ENCODE measurements at regions not wholly inside any gene's neighbourhood (a gene's known extent, or its start where the extent isn't known, plus 50 kb on each side); places are given as distances from the start of the nearest gene placed in this dataset.
A peak's percentile ranks its signal among the peaks of the same experiment; 100 is the strongest.

DNA sequence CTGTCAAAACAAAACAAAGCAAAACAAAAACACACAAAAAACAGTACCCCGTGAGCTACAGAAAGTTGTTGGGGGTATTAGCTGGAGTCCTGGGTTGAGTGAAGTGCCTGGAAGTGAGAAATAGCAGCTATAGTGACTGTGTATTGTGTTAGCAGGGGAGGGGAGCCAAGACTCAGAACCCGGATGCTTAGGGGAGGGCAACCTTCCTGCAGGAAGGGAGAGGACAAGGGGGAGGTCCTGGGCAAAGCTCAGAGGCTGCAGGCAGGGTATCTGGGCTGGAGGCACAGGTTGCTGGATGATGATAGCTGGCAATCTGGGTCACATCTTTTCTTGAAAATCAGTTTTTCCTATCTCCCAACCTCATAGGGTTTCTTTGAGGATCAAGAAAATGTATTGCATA is 75.8 kb upstream of the PARD3 start:
- Histone ChIP-seq H3K79me2 (ENCODE audit: insufficient read depth, low read length) (no peaks in the 10 kb centered on the region), H4K20me1 (ENCODE audit: insufficient read depth) (no peaks in the 10 kb centered on the region), H3K4me3 (replicated peaks in 1 of 2; ENCODE audit: low read depth in 1 of 2, low read length in 2 of 2) (no peak overlapping the region), H3K27ac (ENCODE audit: low read depth, low read length) (no peak overlapping the region), H3K9me3 (ENCODE audit: control insufficient read depth in 1 of 2, insufficient read depth in 1 of 2, low read depth in 1 of 2, low read length in 2 of 2) (no peaks in the 10 kb centered on the region), H3K9me2 (ENCODE audit: insufficient read depth) (no peaks in the 10 kb centered on the region), H3K4me1 (ENCODE audit: control insufficient read depth in 1 of 2, insufficient read depth in 2 of 2, low read length in 2 of 2) (peaks cover 3 to 11% of the 10 kb centered on the region in 2 experiments; a peak in 1 of 4 replicates), H3K9ac (ENCODE audit: low read length) (no peak overlapping the region), H3K27me3 (ENCODE audit: insufficient read depth, low read length) (no peaks in the 10 kb centered on the region), H3K4me2 (ENCODE audit: low read length) (no peak overlapping the region), H2AFZ (ENCODE audit: low read depth, low read length, poor library complexity, severe bottlenecking) (no peak overlapping the region), H3K36me3 (ENCODE audit: control insufficient read depth in 1 of 2, insufficient read depth in 2 of 2, low read length in 2 of 2) (no peaks in the 10 kb centered on the region)
- ChIA-PET POLR2A (no interaction called here), CTCF (no interaction called here), RAD21 (ENCODE audit: low non-redundant PET in 1 of 2, low total read pairs in 2 of 2, uncharacterized antibody in 2 of 2, unreplicated experiment in 2 of 2) (no interaction called here)
- ATAC-seq (no peak), DNase-seq (ENCODE audit: low read depth, low spot score) (no peak)
- TF ChIP-seq, protein P1, sequence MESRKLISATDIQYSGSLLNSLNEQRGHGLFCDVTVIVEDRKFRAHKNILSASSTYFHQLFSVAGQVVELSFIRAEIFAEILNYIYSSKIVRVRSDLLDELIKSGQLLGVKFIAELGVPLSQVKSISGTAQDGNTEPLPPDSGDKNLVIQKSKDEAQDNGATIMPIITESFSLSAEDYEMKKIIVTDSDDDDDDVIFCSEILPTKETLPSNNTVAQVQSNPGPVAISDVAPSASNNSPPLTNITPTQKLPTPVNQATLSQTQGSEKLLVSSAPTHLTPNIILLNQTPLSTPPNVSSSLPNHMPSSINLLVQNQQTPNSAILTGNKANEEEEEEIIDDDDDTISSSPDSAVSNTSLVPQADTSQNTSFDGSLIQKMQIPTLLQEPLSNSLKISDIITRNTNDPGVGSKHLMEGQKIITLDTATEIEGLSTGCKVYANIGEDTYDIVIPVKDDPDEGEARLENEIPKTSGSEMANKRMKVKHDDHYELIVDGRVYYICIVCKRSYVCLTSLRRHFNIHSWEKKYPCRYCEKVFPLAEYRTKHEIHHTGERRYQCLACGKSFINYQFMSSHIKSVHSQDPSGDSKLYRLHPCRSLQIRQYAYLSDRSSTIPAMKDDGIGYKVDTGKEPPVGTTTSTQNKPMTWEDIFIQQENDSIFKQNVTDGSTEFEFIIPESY (IDR thresholded peaks at IDR 0.05; ENCODE audit: extremely low read depth, insufficient replicate concordance, low read length) = no peak
- no peak for TF ChIP-seq FOSL1 (IDR thresholded peaks at IDR 0.05; ENCODE audit: low read depth)
- TF ChIP-seq SP1 (IDR thresholded peaks at IDR 0.05; ENCODE audit: low read depth) = no peak
- no peak for TF ChIP-seq SRF (IDR thresholded peaks at IDR 0.05; ENCODE audit: low read depth)
- intact Hi-C loops (cut with micrococcal nuclease) = no loop called here
- no TSS peak for BruUV-seq (replicated peaks)

- no peaks in the 10 kb centered on the region for H3K27me3 ChIP-seq (ENCODE audit: insufficient read depth, low read length)
- no peaks in the 10 kb centered on the region for H3K9me3 ChIP-seq (ENCODE audit: control insufficient read depth in 1 of 2, insufficient read depth in 1 of 2, low read depth in 1 of 2, low read length in 2 of 2)
- H3K27ac ChIP-seq (ENCODE audit: low read depth, low read length) = no peak overlapping the region
- TF ChIP-seq TCF7L2 (IDR thresholded peaks at IDR 0.05; ENCODE audit: borderline replicate concordance, extremely low read depth, insufficient read depth, insufficient read length) (no peak), EGR1 (IDR thresholded peaks at IDR 0.05; ENCODE audit: low read depth) (no peak), CBX3 (IDR thresholded peaks at IDR 0.05; ENCODE audit: low read depth) (no peak), FOSL1 (IDR thresholded peaks at IDR 0.05; ENCODE audit: low read depth) (no peak), POLR2A (IDR thresholded peaks at IDR 0.05; ENCODE audit: borderline replicate concordance, extremely low read depth, insufficient read depth, insufficient read length) (no peak), SRF (IDR thresholded peaks at IDR 0.05; ENCODE audit: low read depth) (no peak), REST (IDR thresholded peaks at IDR 0.05; ENCODE audit: low read depth) (no peak), ZFX (IDR thresholded peaks at IDR 0.05) (no peak)
- H3K9ac ChIP-seq (ENCODE audit: low read length) = no peak overlapping the region
- CTCF ChIA-PET = no interaction called here
- no peaks in the 10 kb centered on the region for H3K9me2 ChIP-seq (ENCODE audit: insufficient read depth)
- no peak overlapping the region for H3K4me3 ChIP-seq (replicated peaks in 1 of 2; ENCODE audit: low read depth in 1 of 2, low read length in 2 of 2)
- no peak overlapping the region for H2AFZ ChIP-seq (ENCODE audit: low read depth, low read length, poor library complexity, severe bottlenecking)
- BruUV-seq (replicated peaks) = no TSS peak
- no peaks in the 10 kb centered on the region for H3K79me2 ChIP-seq (ENCODE audit: insufficient read depth, low read length)
- POLR2A ChIA-PET = no interaction called here
- no peaks in the 10 kb centered on the region for H4K20me1 ChIP-seq (ENCODE audit: insufficient read depth)
- RAD21 ChIA-PET (ENCODE audit: low non-redundant PET in 1 of 2, low total read pairs in 2 of 2, uncharacterized antibody in 2 of 2, unreplicated experiment in 2 of 2) = no interaction called here
- no peaks in the 10 kb centered on the region for H3K36me3 ChIP-seq (ENCODE audit: control insufficient read depth in 1 of 2, insufficient read depth in 2 of 2, low read length in 2 of 2)
- 0 out of 2 replicates have a peak overlapping the region, but pooled peaks have one; percentile 5 for H3K4me2 ChIP-seq (ENCODE audit: low read length)
- ATAC-seq (no peak; the same call in 1 of the 2 replicates), DNase-seq (ENCODE audit: low read depth, low spot score) (no peak)
- intact Hi-C loops (cut with micrococcal nuclease) = no loop called here
- H3K4me1 ChIP-seq (ENCODE audit: control insufficient read depth in 1 of 2, insufficient read depth in 2 of 2, low read length in 2 of 2) = peaks cover 3 to 13% of the 10 kb centered on the region in 2 experiments; a peak in 1 of 4 replicates
These were observed 74.1 kb upstream of the PARD3 start for GRCh38 chr10:34889004-34889869.
